ENCODE measurements at regions not wholly inside any gene's neighbourhood (a gene's known extent, or its start where the extent isn't known, plus 50 kb on each side); places are given as distances from the start of the nearest gene placed in this dataset.

DNA sequence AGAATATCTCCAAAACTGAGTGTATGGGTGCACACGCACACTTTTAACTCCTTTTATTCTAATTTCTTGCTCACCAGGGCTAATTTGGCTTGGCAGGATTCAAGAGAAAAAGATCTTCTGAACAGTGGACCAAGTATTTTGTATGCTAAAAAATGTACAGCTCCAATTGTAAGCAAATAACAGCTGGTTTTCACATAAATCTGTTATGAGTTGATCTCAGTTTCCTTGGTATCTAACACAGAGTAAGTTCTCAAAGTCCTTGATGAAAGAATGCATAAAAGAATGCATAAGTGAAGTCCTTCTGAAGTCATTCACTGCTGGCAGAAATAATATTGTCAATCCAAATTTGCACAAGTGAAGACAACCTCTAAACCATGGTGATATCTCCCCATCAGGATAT is 213.0 kb downstream of the OMA1 start:
- ATAC-seq (no peak), DNase-seq (ENCODE audit: low read depth, low spot score) (no peak)
- Histone ChIP-seq H3K9me2 (ENCODE audit: insufficient read depth) (no peaks in the 10 kb centered on the region), H3K79me2 (ENCODE audit: insufficient read depth, low read length) (no peaks in the 10 kb centered on the region), H3K4me1 (ENCODE audit: control insufficient read depth in 1 of 2, insufficient read depth in 2 of 2, low read length in 2 of 2) (no peaks in the 10 kb centered on the region), H3K4me2 (ENCODE audit: low read length) (no peak overlapping the region), H2AFZ (ENCODE audit: low read depth, low read length, poor library complexity, severe bottlenecking) (no peak overlapping the region), H3K9me3 (ENCODE audit: control insufficient read depth in 1 of 2, insufficient read depth in 1 of 2, low read depth in 1 of 2, low read length in 2 of 2) (no peaks in the 10 kb centered on the region), H3K27ac (ENCODE audit: low read depth, low read length) (no peak overlapping the region), H3K36me3 (ENCODE audit: control insufficient read depth in 1 of 2, insufficient read depth in 2 of 2, low read length in 2 of 2) (no peaks in the 10 kb centered on the region), H3K27me3 (ENCODE audit: insufficient read depth, low read length) (peaks cover 30% of the 10 kb centered on the region), H3K9ac (ENCODE audit: low read length) (no peak overlapping the region), H3K4me3 (replicated peaks in 1 of 2; ENCODE audit: low read depth in 1 of 2, low read length in 2 of 2) (no peak overlapping the region), H4K20me1 (ENCODE audit: insufficient read depth) (no peaks in the 10 kb centered on the region)
- ChIA-PET RAD21 (ENCODE audit: low non-redundant PET in 1 of 2, low total read pairs in 2 of 2, uncharacterized antibody in 2 of 2, unreplicated experiment in 2 of 2) (no interaction called here), POLR2A (no interaction called here), CTCF (no interaction called here)
- TF ChIP-seq, protein P1, sequence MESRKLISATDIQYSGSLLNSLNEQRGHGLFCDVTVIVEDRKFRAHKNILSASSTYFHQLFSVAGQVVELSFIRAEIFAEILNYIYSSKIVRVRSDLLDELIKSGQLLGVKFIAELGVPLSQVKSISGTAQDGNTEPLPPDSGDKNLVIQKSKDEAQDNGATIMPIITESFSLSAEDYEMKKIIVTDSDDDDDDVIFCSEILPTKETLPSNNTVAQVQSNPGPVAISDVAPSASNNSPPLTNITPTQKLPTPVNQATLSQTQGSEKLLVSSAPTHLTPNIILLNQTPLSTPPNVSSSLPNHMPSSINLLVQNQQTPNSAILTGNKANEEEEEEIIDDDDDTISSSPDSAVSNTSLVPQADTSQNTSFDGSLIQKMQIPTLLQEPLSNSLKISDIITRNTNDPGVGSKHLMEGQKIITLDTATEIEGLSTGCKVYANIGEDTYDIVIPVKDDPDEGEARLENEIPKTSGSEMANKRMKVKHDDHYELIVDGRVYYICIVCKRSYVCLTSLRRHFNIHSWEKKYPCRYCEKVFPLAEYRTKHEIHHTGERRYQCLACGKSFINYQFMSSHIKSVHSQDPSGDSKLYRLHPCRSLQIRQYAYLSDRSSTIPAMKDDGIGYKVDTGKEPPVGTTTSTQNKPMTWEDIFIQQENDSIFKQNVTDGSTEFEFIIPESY (IDR thresholded peaks at IDR 0.05; ENCODE audit: extremely low read depth, insufficient replicate concordance, low read length), result no peak
- TF ChIP-seq TCF7L2 (IDR thresholded peaks at IDR 0.05; ENCODE audit: borderline replicate concordance, extremely low read depth, insufficient read depth, insufficient read length) (no peak), ELF1 (IDR thresholded peaks at IDR 0.05; ENCODE audit: borderline replicate concordance, low read depth) (no peak), RAD21 (IDR thresholded peaks at IDR 0.05; ENCODE audit: low read depth) (no peak), YY1 (IDR thresholded peaks at IDR 0.05; ENCODE audit: extremely low read depth, insufficient replicate concordance, low read depth, low read length) (no peak), ZNF274 (IDR thresholded peaks at IDR 0.05; ENCODE audit: low read depth, low read length) (no peak), EGR1 (IDR thresholded peaks at IDR 0.05; ENCODE audit: low read depth) (no peak), CEBPB (IDR thresholded peaks at IDR 0.05; ENCODE audit: low read depth) (no peak), EZH2 (IDR thresholded peaks at IDR 0.05) (no peak), SRF (IDR thresholded peaks at IDR 0.05; ENCODE audit: low read depth) (no peak)
- TF ChIP-seq, protein P2, sequence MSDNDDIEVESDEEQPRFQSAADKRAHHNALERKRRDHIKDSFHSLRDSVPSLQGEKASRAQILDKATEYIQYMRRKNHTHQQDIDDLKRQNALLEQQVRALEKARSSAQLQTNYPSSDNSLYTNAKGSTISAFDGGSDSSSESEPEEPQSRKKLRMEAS (IDR thresholded peaks at IDR 0.05), result no peak
- TF ChIP-seq, protein P3, sequence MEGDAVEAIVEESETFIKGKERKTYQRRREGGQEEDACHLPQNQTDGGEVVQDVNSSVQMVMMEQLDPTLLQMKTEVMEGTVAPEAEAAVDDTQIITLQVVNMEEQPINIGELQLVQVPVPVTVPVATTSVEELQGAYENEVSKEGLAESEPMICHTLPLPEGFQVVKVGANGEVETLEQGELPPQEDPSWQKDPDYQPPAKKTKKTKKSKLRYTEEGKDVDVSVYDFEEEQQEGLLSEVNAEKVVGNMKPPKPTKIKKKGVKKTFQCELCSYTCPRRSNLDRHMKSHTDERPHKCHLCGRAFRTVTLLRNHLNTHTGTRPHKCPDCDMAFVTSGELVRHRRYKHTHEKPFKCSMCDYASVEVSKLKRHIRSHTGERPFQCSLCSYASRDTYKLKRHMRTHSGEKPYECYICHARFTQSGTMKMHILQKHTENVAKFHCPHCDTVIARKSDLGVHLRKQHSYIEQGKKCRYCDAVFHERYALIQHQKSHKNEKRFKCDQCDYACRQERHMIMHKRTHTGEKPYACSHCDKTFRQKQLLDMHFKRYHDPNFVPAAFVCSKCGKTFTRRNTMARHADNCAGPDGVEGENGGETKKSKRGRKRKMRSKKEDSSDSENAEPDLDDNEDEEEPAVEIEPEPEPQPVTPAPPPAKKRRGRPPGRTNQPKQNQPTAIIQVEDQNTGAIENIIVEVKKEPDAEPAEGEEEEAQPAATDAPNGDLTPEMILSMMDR (IDR thresholded peaks at IDR 0.05 in 2 of 3, conservative IDR thresholded peaks at IDR 0.05 in 1 of 3; ENCODE audit: borderline replicate concordance in 1 of 3, insufficient read depth in 1 of 3, low read depth in 2 of 3, low read length in 2 of 3), result no peak
- BruUV-seq (replicated peaks), result no TSS peak
- intact Hi-C loops (cut with micrococcal nuclease), result no loop called here
